SH-SY5Y (cell line): ENCODE measurements at regions not wholly inside any gene's neighbourhood (a gene's known extent, or its start where the extent isn't known, plus 50 kb on each side); places are given as distances from the start of the nearest gene placed in this dataset.

Experiments
- GATA2 ChIP-seq: IDR thresholded peaks from 2 replicates; pipeline ENCODE4 v1.6.1; 2011; ENCODE audit warnings: mild to moderate bottlenecking, low read depth, low read length
- GATA3 ChIP-seq: IDR thresholded peaks from 2 replicates; pipeline ENCODE4 v1.6.1; 2011; ENCODE audit warnings: low read depth, mild to moderate bottlenecking, low read length, moderate library complexity

DNA sequence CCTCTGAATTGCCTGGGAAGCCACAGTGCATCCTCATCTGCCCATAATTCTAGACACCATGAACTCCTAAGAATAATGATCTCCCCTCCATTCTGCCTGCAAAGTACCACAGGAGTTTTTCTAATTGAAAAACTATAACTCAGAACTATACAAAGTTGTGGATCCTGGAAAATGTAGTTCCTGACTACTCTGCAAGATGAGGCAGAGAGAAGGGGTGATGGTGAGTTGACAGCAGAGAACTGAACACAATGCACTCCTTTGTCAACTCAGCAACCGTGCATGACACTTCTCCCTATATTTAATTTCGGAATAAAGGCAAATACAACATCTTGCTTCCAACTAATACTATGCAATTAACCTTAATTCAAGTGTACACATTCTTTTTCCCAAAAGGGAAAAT, 471.1 kb upstream of the FAM98A start:
- no peak for TF ChIP-seq GATA2
- no peak for TF ChIP-seq GATA3
